Activated CD8-positive, alpha-beta T cell treated with anti-CD3 and anti-CD28 coated beads for 36 hours (primary cell): ENCODE measurements at regions not wholly inside any gene's neighbourhood (a gene's known extent, or its start where the extent isn't known, plus 50 kb on each side); places are given as distances from the start of the nearest gene placed in this dataset.

Source experiments
- ATAC-seq: fragments of 200-7000 bp; cut with Tn5 transposase; one replicate; pipeline ENCODE4 v1.10.0; 2021; ENCODE audit warnings: mild to moderate bottlenecking, moderate library complexity
- CTCF ChIA-PET: fragments of 350-600 bp; sonication (Branson Sonifier 250); formaldehyde crosslinking; loops from one replicate; lab custom pipeline; 2021; ENCODE audit warnings: antibody characterized with exemption; lab: Charles Lee
- POLR2A ChIA-PET: fragments of 350-600 bp; sonication (Branson Sonifier 250); formaldehyde crosslinking; loops from one replicate; lab custom pipeline; 2021; ENCODE audit warnings: antibody characterized with exemption; lab: Charles Lee
- DNase-seq: peaks from one replicate; pipeline ENCODE4 v3.0.0-alpha.2; 2020
- H3K27ac Mint-ChIP-seq: one replicate; pipeline ENCODE4 v1.8.0; 2021; ENCODE audit warnings: mild to moderate bottlenecking, mixed read lengths
- H3K27me3 Mint-ChIP-seq: one replicate; pipeline ENCODE4 v1.8.0; 2021; ENCODE audit warnings: mixed read lengths
- H3K36me3 Mint-ChIP-seq: one replicate; pipeline ENCODE4 v1.8.0; 2021; ENCODE audit warnings: low read depth, mixed read lengths
- H3K4me1 Mint-ChIP-seq: one replicate; pipeline ENCODE4 v1.8.0; 2021; ENCODE audit warnings: low read depth, mixed read lengths
- H3K4me3 Mint-ChIP-seq: one replicate; pipeline ENCODE4 v1.8.0; 2021; ENCODE audit warnings: mild to moderate bottlenecking, moderate library complexity, mixed read lengths
- H3K9me3 Mint-ChIP-seq: one replicate; pipeline ENCODE4 v1.8.0; 2021; ENCODE audit warnings: mixed read lengths
- CTCF ChIP-seq: fragments of 200-600 bp; IDR thresholded peaks from one replicate; pipeline ENCODE4 v1.8.0; 2022; ENCODE audit warnings: antibody characterized with exemption, mild to moderate bottlenecking
- intact Hi-C: fragments of 100-400 bp; cut with micrococcal nuclease; formaldehyde crosslinking; loops from one replicate; pipeline ENCODE4 v1.10.0; 2022

- no peak overlapping the region for H3K27ac Mint-ChIP-seq
- intact Hi-C loops: no loop called here
- no peaks in the 10 kb centered on the region for H3K4me1 Mint-ChIP-seq
- no peak overlapping the region for H3K4me3 Mint-ChIP-seq
- no peaks in the 10 kb centered on the region for H3K9me3 Mint-ChIP-seq
- no peaks in the 10 kb centered on the region for H3K36me3 Mint-ChIP-seq
- TF ChIP-seq CTCF: no peak
- DNase-seq (no peak), ATAC-seq (no peak)
- H3K27me3 Mint-ChIP-seq: peaks cover 15% of the 10 kb centered on the region
- POLR2A ChIA-PET: no interaction called here
- CTCF ChIA-PET: interaction anchor here (1.1 kb wide), 1 partner anchor 14 kb away, joined by 3 read pairs; no protein-coding TSS in a partner anchor
Measured at GRCh38 chr10:2920168-2920567, 147.2 kb upstream of the PFKP start.

GRCh38 chr10:2919016-2919415 lies 148.3 kb upstream of the PFKP start:
- ChIA-PET CTCF (no interaction called here), POLR2A (no interaction called here)
- H3K9me3 Mint-ChIP-seq: no peaks in the 10 kb centered on the region
- H3K4me1 Mint-ChIP-seq: no peaks in the 10 kb centered on the region
- intact Hi-C loops: no loop called here
- no peak for TF ChIP-seq CTCF
- peaks cover 14% of the 10 kb centered on the region for H3K27me3 Mint-ChIP-seq
- no peak for ATAC-seq
- no peak for DNase-seq
- H3K27ac Mint-ChIP-seq: no peak overlapping the region
- no peaks in the 10 kb centered on the region for H3K36me3 Mint-ChIP-seq
- H3K4me3 Mint-ChIP-seq: no peak overlapping the region

- Mint-ChIP-seq H3K4me3 (no peak overlapping the region), H3K4me1 (no peaks in the 10 kb centered on the region), H3K9me3 (no peaks in the 10 kb centered on the region), H3K27me3 (peaks cover 14% of the 10 kb centered on the region), H3K36me3 (no peaks in the 10 kb centered on the region), H3K27ac (no peak overlapping the region)
- POLR2A ChIA-PET: no interaction called here
- no peak for TF ChIP-seq CTCF
- CTCF ChIA-PET: interaction anchor here (1.5 kb wide), 1 partner anchor 10 kb away, joined by 4 read pairs; no protein-coding TSS in a partner anchor
- no peak for ATAC-seq
- intact Hi-C loops: no loop called here
- no peak for DNase-seq
Measured at GRCh38 chr10:2918489-2918888, 148.9 kb upstream of the PFKP start.

- DNase-seq (no peak), ATAC-seq (no peak)
- CTCF ChIA-PET: interaction anchor here (1.5 kb wide), 1 partner anchor 10 kb away, joined by 4 read pairs; no protein-coding TSS in a partner anchor
- no peak overlapping the region for H3K27ac Mint-ChIP-seq
- no peaks in the 10 kb centered on the region for H3K4me1 Mint-ChIP-seq
- H3K27me3 Mint-ChIP-seq: peaks cover 14% of the 10 kb centered on the region
- no peak overlapping the region for H3K4me3 Mint-ChIP-seq
- intact Hi-C loops: no loop called here
- no peaks in the 10 kb centered on the region for H3K36me3 Mint-ChIP-seq
- POLR2A ChIA-PET: no interaction called here
- no peaks in the 10 kb centered on the region for H3K9me3 Mint-ChIP-seq
- no peak for TF ChIP-seq CTCF
Measured at GRCh38 chr10:2917926-2918325, 149.4 kb upstream of the PFKP start.

GRCh38 chr10:2915412-2915811 lies 151.9 kb upstream of the PFKP start:
- TF ChIP-seq CTCF: no peak
- ChIA-PET POLR2A (no interaction called here), CTCF (no interaction called here)
- no peak for DNase-seq
- H3K4me3 Mint-ChIP-seq: no peak overlapping the region
- peaks cover 2% of the 10 kb centered on the region for H3K4me1 Mint-ChIP-seq
- H3K27ac Mint-ChIP-seq: no peak overlapping the region
- peaks cover 14% of the 10 kb centered on the region for H3K27me3 Mint-ChIP-seq
- H3K36me3 Mint-ChIP-seq: no peaks in the 10 kb centered on the region
- H3K9me3 Mint-ChIP-seq: no peaks in the 10 kb centered on the region
- ATAC-seq: no peak
- intact Hi-C loops: no loop called here
